GM23248 (cell line): ENCODE measurements at regions not wholly inside any gene's neighbourhood (a gene's known extent, or its start where the extent isn't known, plus 50 kb on each side); places are given as distances from the start of the nearest gene placed in this dataset.

Source experiments
- DNase-seq: peaks from one replicate; pipeline ENCODE4 v3.0.0-alpha.2; 2015
- H2AFZ ChIP-seq: fragments of 200-600 bp; sonication (generic); 2 replicates; pipeline ENCODE4 v1.6.1; 2016; ENCODE audit warnings: antibody characterized with exemption
- H3F3A ChIP-seq: fragments of 200-600 bp; sonication (generic); 2 replicates; pipeline ENCODE4 v1.6.1; 2016; ENCODE audit warnings: mild to moderate bottlenecking, antibody characterized with exemption, mixed run types; ENCODE audit not compliant: insufficient read depth
- H3K27ac ChIP-seq: fragments of 200-600 bp; sonication (generic); 2 replicates; pipeline ENCODE4 v1.5.1; 2016; ENCODE audit warnings: mild to moderate bottlenecking
- H3K27me3 ChIP-seq: fragments of 200-600 bp; sonication (generic); replicated peaks from 2 replicates; pipeline ENCODE4 v1.6.1; 2016; ENCODE audit warnings: mild to moderate bottlenecking; ENCODE audit not compliant: insufficient read depth
- H3K36me3 ChIP-seq: fragments of 200-600 bp; sonication (generic); 2 replicates; pipeline ENCODE4 v1.6.1; 2016; ENCODE audit warnings: low read depth, mild to moderate bottlenecking
- H3K4me1 ChIP-seq: fragments of 200-600 bp; sonication (generic); 2 replicates; pipeline ENCODE4 v1.6.1; 2016; ENCODE audit warnings: mild to moderate bottlenecking; ENCODE audit not compliant: insufficient read depth
- H3K4me2 ChIP-seq: fragments of 200-600 bp; sonication (generic); one replicate; pipeline ENCODE4 v1.6.1; 2016; ENCODE audit warnings: mild to moderate bottlenecking; ENCODE audit not compliant: unreplicated experiment
- H3K4me3 ChIP-seq: fragments of 200-600 bp; sonication (generic); 2 replicates; pipeline ENCODE4 v1.5.1; 2016; ENCODE audit warnings: mild to moderate bottlenecking
- H3K79me2 ChIP-seq: fragments of 200-600 bp; sonication (generic); 2 replicates; pipeline ENCODE4 v1.6.1; 2016; ENCODE audit warnings: mild to moderate bottlenecking; ENCODE audit not compliant: insufficient read depth
- H3K9ac ChIP-seq: fragments of 200-600 bp; sonication (generic); 2 replicates; pipeline ENCODE4 v1.6.1; 2016; ENCODE audit warnings: mild to moderate bottlenecking
- H3K9me2 ChIP-seq: fragments of 200-600 bp; sonication (generic); 2 replicates; pipeline ENCODE4 v1.6.1; 2016; ENCODE audit warnings: mixed run types, mild to moderate bottlenecking, moderate library complexity; ENCODE audit not compliant: insufficient read depth
- H3K9me3 ChIP-seq: fragments of 200-600 bp; sonication (generic); one replicate; pipeline ENCODE4 v1.6.1; 2017; ENCODE audit warnings: low read depth
- H4K20me1 ChIP-seq: fragments of 200-600 bp; sonication (generic); 2 replicates; pipeline ENCODE4 v1.6.0; 2016; ENCODE audit not compliant: insufficient read depth
- EZH2 ChIP-seq: fragments of 200-600 bp; sonication (generic); IDR thresholded peaks from 2 replicates; pipeline ENCODE4 v1.6.1; 2018; ENCODE audit warnings: antibody characterized with exemption, mild to moderate bottlenecking; ENCODE audit not compliant: insufficient read depth, poor library complexity, severe bottlenecking
- EZH2phosphoT487 ChIP-seq: fragments of 200-600 bp; sonication (generic); IDR thresholded peaks from 2 replicates; pipeline ENCODE4 v1.6.1; 2018; ENCODE audit warnings: antibody characterized with exemption, moderate library complexity, mild to moderate bottlenecking, low read depth; ENCODE audit not compliant: insufficient read depth
- WGBS, 2 experiments: methylation state at CpG; one replicate each; pipeline ENCODE4 v1.1.6; 2015 to 2017; ENCODE audit warnings: low lambda C conversion rate in 2 of 2, low coverage in 1 of 2; ENCODE audit errors: missing lambda C conversion rate in 2 of 2; 5-methylcytosine and 5-hydroxymethylcytosine counted together
- in situ Hi-C: fragments of 300-500 bp; cut with MboI; formaldehyde crosslinking; loops from 2 replicates; pipeline ENCODE4 v1.15.0; 2020

- Histone ChIP-seq H3K9ac (no peak overlapping the region), H3K4me2 (no peak overlapping the region), H3K4me3 (no peak overlapping the region), H3K79me2 (no peaks in the 10 kb centered on the region), H3F3A (no peaks in the 10 kb centered on the region), H3K9me3 (no peaks in the 10 kb centered on the region), H3K9me2 (no peaks in the 10 kb centered on the region), H3K27me3 (no peaks in the 10 kb centered on the region), H3K27ac (no peak overlapping the region), H4K20me1 (no peaks in the 10 kb centered on the region), H3K36me3 (peaks cover 13% of the 10 kb centered on the region; the same call in 1 of the 2 replicates), H2AFZ (no peak overlapping the region), H3K4me1 (no peaks in the 10 kb centered on the region)
- no peak for DNase-seq
- in situ Hi-C loops = no loop called here
- TF ChIP-seq EZH2 (no peak), EZH2phosphoT487 (no peak)
- WGBS, 2 experiments = 85 to 89% methylated on average over 2 of the region's 2 CpGs
Observed at GRCh38 chr6:144778056-144778455, 492.9 kb downstream of the UTRN start.

- no peaks in the 10 kb centered on the region for H4K20me1 ChIP-seq
- no peaks in the 10 kb centered on the region for H3K79me2 ChIP-seq
- no peak overlapping the region for H2AFZ ChIP-seq
- no peak overlapping the region for H3K4me2 ChIP-seq
- no peaks in the 10 kb centered on the region for H3K9me3 ChIP-seq
- H3K4me1 ChIP-seq = no peaks in the 10 kb centered on the region
- H3K27me3 ChIP-seq = no peaks in the 10 kb centered on the region
- no peak overlapping the region for H3K27ac ChIP-seq
- H3K4me3 ChIP-seq = no peak overlapping the region
- TF ChIP-seq EZH2phosphoT487 (no peak), EZH2 (no peak)
- WGBS, 2 experiments = 98 to 100% methylated on average over 1 of the region's 1 CpG
- H3K9ac ChIP-seq = no peak overlapping the region
- peaks cover 13% of the 10 kb centered on the region; the same call in 1 of the 2 replicates for H3K36me3 ChIP-seq
- no peaks in the 10 kb centered on the region for H3K9me2 ChIP-seq
- no peaks in the 10 kb centered on the region for H3F3A ChIP-seq
- no peak for DNase-seq
- in situ Hi-C loops = no loop called here
Observed at GRCh38 chr6:144778773-144779492, 493.8 kb downstream of the UTRN start.

- Histone ChIP-seq H3K9ac (no peak overlapping the region), H2AFZ (no peak overlapping the region), H3K36me3 (no peaks in the 10 kb centered on the region), H3K9me3 (no peaks in the 10 kb centered on the region), H3K79me2 (no peaks in the 10 kb centered on the region), H3K27ac (no peak overlapping the region), H3K4me1 (no peaks in the 10 kb centered on the region), H4K20me1 (no peaks in the 10 kb centered on the region), H3K27me3 (no peaks in the 10 kb centered on the region), H3K4me2 (no peak overlapping the region), H3K4me3 (no peak overlapping the region), H3K9me2 (no peaks in the 10 kb centered on the region), H3F3A (no peaks in the 10 kb centered on the region)
- in situ Hi-C loops = no loop called here
- TF ChIP-seq EZH2 (no peak), EZH2phosphoT487 (no peak)
- 97% methylated on average over 3 of the region's 3 CpGs for WGBS, 2 experiments
- no peak for DNase-seq
Observed at GRCh38 chr6:144781836-144782235, 496.7 kb downstream of the UTRN start.

- Histone ChIP-seq H3F3A (no peaks in the 10 kb centered on the region), H3K9me3 (no peaks in the 10 kb centered on the region), H3K27me3 (no peaks in the 10 kb centered on the region), H3K9ac (no peak overlapping the region), H2AFZ (no peak overlapping the region), H3K79me2 (no peaks in the 10 kb centered on the region), H3K4me2 (no peak overlapping the region), H3K27ac (no peak overlapping the region), H3K4me1 (no peaks in the 10 kb centered on the region), H3K9me2 (no peaks in the 10 kb centered on the region; the same call in 1 of the 2 replicates), H4K20me1 (no peaks in the 10 kb centered on the region), H3K36me3 (no peaks in the 10 kb centered on the region), H3K4me3 (no peak overlapping the region)
- no peak for DNase-seq
- TF ChIP-seq EZH2phosphoT487 = no peak
- no peak for TF ChIP-seq EZH2
- in situ Hi-C loops = no loop called here
- 97 to 98% methylated on average over 6 of the region's 6 CpGs for WGBS, 2 experiments
Observed at GRCh38 chr6:144782634-144783033, 497.5 kb downstream of the UTRN start.
